Stimulated activated effector memory CD8-positive, alpha-beta T cell treated with anti-CD3 and anti-CD28 coated beads, Interleukin-12 subunit alpha, Interleukin-12 subunit beta, amount 100 ng/mL, for 72 hours (primary cell): ENCODE measurements at regions not wholly inside any gene's neighbourhood (a gene's known extent, or its start where the extent isn't known, plus 50 kb on each side); places are given as distances from the start of the nearest gene placed in this dataset.

ENCODE experiments used
- ATAC-seq: fragments of 150-1000 bp; cut with Tn5 transposase; 2 replicates; pipeline ENCODE4 v1.10.0; 2021
- DNase-seq, 2 donors: peaks; one replicate each; pipeline ENCODE4 v3.0.0; 2021 to 2022; ENCODE audit warnings: low spot score in 2 of 2
- H3K27ac Mint-ChIP-seq: one replicate; pipeline ENCODE4 v1.8.0; 2022; ENCODE audit warnings: mild to moderate bottlenecking, mixed read lengths
- H3K36me3 Mint-ChIP-seq: one replicate; pipeline ENCODE4 v1.8.0; 2022; ENCODE audit warnings: mild to moderate bottlenecking, mixed read lengths
- H3K4me1 Mint-ChIP-seq: one replicate; pipeline ENCODE4 v1.8.0; 2022; ENCODE audit warnings: mixed read lengths
- H3K4me3 Mint-ChIP-seq: one replicate; pipeline ENCODE4 v1.8.0; 2022; ENCODE audit warnings: mild to moderate bottlenecking, mixed read lengths
- H3K9me3 Mint-ChIP-seq: one replicate; pipeline ENCODE4 v1.8.0; 2022; ENCODE audit warnings: mixed read lengths

- Mint-ChIP-seq H3K36me3 (no peaks in the 10 kb centered on the region), H3K4me1 (no peaks in the 10 kb centered on the region)
- no peak for ATAC-seq
Observed at GRCh38 chr2:71790226-71791060, 337.1 kb downstream of the DYSF start.

GRCh38 chr2:71789556-71790204, 336.3 kb downstream of the DYSF start:
- no peaks in the 10 kb centered on the region for H3K9me3 Mint-ChIP-seq
- ATAC-seq = no peak
- DNase-seq = no peak
- no peak overlapping the region for H3K4me3 Mint-ChIP-seq
- H3K36me3 Mint-ChIP-seq = no peaks in the 10 kb centered on the region
- no peak overlapping the region for H3K27ac Mint-ChIP-seq
- H3K4me1 Mint-ChIP-seq = no peaks in the 10 kb centered on the region

More at GRCh38 chr2:71790226-71791060, 337.1 kb downstream of the DYSF start:
- no peak for DNase-seq
- Mint-ChIP-seq H3K4me3 (no peak overlapping the region), H3K27ac (no peak overlapping the region), H3K9me3 (no peaks in the 10 kb centered on the region)

- no peaks in the 10 kb centered on the region for H3K36me3 Mint-ChIP-seq
- H3K4me1 Mint-ChIP-seq = no peaks in the 10 kb centered on the region
- H3K9me3 Mint-ChIP-seq = no peaks in the 10 kb centered on the region
- no peak overlapping the region for H3K27ac Mint-ChIP-seq
- no peak for ATAC-seq
- no peak for DNase-seq
- no peak overlapping the region for H3K4me3 Mint-ChIP-seq
Observed at GRCh38 chr2:71788601-71789240, 335.4 kb downstream of the DYSF start.

- no peaks in the 10 kb centered on the region for H3K4me1 Mint-ChIP-seq
- H3K9me3 Mint-ChIP-seq = no peaks in the 10 kb centered on the region
- H3K4me3 Mint-ChIP-seq = no peak overlapping the region
- H3K27ac Mint-ChIP-seq = no peak overlapping the region
- H3K36me3 Mint-ChIP-seq = no peaks in the 10 kb centered on the region
- DNase-seq (no peak), ATAC-seq (no peak)
Observed at GRCh38 chr2:71788186-71788525, 334.8 kb downstream of the DYSF start.

GRCh38 chr2:71787476-71788185, 334.3 kb downstream of the DYSF start:
- Mint-ChIP-seq H3K4me3 (no peak overlapping the region), H3K4me1 (no peaks in the 10 kb centered on the region), H3K9me3 (no peaks in the 10 kb centered on the region), H3K27ac (no peak overlapping the region), H3K36me3 (no peaks in the 10 kb centered on the region)
- DNase-seq (no peak), ATAC-seq (no peak)

- no peaks in the 10 kb centered on the region for H3K36me3 Mint-ChIP-seq
- no peaks in the 10 kb centered on the region for H3K9me3 Mint-ChIP-seq
- no peaks in the 10 kb centered on the region for H3K4me1 Mint-ChIP-seq
- ATAC-seq (no peak), DNase-seq (no peak)
- no peak overlapping the region for H3K4me3 Mint-ChIP-seq
- H3K27ac Mint-ChIP-seq = no peak overlapping the region
Observed at GRCh38 chr2:71787108-71787415, 333.7 kb downstream of the DYSF start.

GRCh38 chr2:71786291-71787107, 333.1 kb downstream of the DYSF start:
- DNase-seq (no peak), ATAC-seq (no peak)
- Mint-ChIP-seq H3K27ac (no peak overlapping the region), H3K36me3 (no peaks in the 10 kb centered on the region), H3K4me3 (no peak overlapping the region), H3K9me3 (no peaks in the 10 kb centered on the region), H3K4me1 (no peaks in the 10 kb centered on the region)

- Mint-ChIP-seq H3K36me3 (no peaks in the 10 kb centered on the region), H3K4me1 (no peaks in the 10 kb centered on the region), H3K9me3 (no peaks in the 10 kb centered on the region), H3K27ac (no peak overlapping the region), H3K4me3 (no peak overlapping the region)
- peak in 1 of 2 donors; percentile 36 for DNase-seq
- no peak for ATAC-seq
Observed at GRCh38 chr2:71785516-71785981, 332.2 kb downstream of the DYSF start.

- Mint-ChIP-seq H3K36me3 (no peaks in the 10 kb centered on the region), H3K4me3 (no peak overlapping the region), H3K27ac (no peak overlapping the region), H3K4me1 (no peaks in the 10 kb centered on the region), H3K9me3 (no peaks in the 10 kb centered on the region)
- ATAC-seq (no peak), DNase-seq (peak in 1 of 2 donors; percentile 17)
Observed at GRCh38 chr2:71784734-71785511, 331.6 kb downstream of the DYSF start.

- H3K4me3 Mint-ChIP-seq = no peak overlapping the region
- no peak overlapping the region for H3K27ac Mint-ChIP-seq
- ATAC-seq = no peak
- H3K9me3 Mint-ChIP-seq = no peaks in the 10 kb centered on the region
- DNase-seq = no peak
- no peaks in the 10 kb centered on the region for H3K36me3 Mint-ChIP-seq
- no peaks in the 10 kb centered on the region for H3K4me1 Mint-ChIP-seq
Observed at GRCh38 chr2:71783815-71784214, 330.5 kb downstream of the DYSF start.

GRCh38 chr2:71783215-71783614, 329.9 kb downstream of the DYSF start:
- no peak for ATAC-seq
- no peak overlapping the region for H3K4me3 Mint-ChIP-seq
- DNase-seq = no peak
- H3K9me3 Mint-ChIP-seq = no peaks in the 10 kb centered on the region
- H3K4me1 Mint-ChIP-seq = no peaks in the 10 kb centered on the region
- H3K36me3 Mint-ChIP-seq = no peaks in the 10 kb centered on the region
- no peak overlapping the region for H3K27ac Mint-ChIP-seq

GRCh38 chr2:71782323-71782722, 329.0 kb downstream of the DYSF start:
- Mint-ChIP-seq H3K4me3 (no peak overlapping the region), H3K36me3 (no peaks in the 10 kb centered on the region), H3K4me1 (no peaks in the 10 kb centered on the region), H3K27ac (no peak overlapping the region), H3K9me3 (no peaks in the 10 kb centered on the region)
- DNase-seq (no peak), ATAC-seq (no peak)

- Mint-ChIP-seq H3K36me3 (no peaks in the 10 kb centered on the region), H3K4me1 (no peaks in the 10 kb centered on the region), H3K4me3 (no peak overlapping the region), H3K27ac (no peak overlapping the region), H3K9me3 (no peaks in the 10 kb centered on the region)
- ATAC-seq (no peak), DNase-seq (no peak)
Observed at GRCh38 chr2:71781695-71782228, 328.4 kb downstream of the DYSF start.

GRCh38 chr2:71780162-71780561, 326.8 kb downstream of the DYSF start:
- H3K9me3 Mint-ChIP-seq = no peaks in the 10 kb centered on the region
- no peak overlapping the region for H3K4me3 Mint-ChIP-seq
- H3K36me3 Mint-ChIP-seq = no peaks in the 10 kb centered on the region
- ATAC-seq = no peak
- H3K27ac Mint-ChIP-seq = no peak overlapping the region
- no peaks in the 10 kb centered on the region for H3K4me1 Mint-ChIP-seq
- DNase-seq = no peak
